ENCODE measurements at regions not wholly inside any gene's neighbourhood (a gene's known extent, or its start where the extent isn't known, plus 50 kb on each side); places are given as distances from the start of the nearest gene placed in this dataset.

- TF ChIP-seq POLR2A (IDR thresholded peaks at IDR 0.05; ENCODE audit: low read length) (no peak), GATA1 (IDR thresholded peaks at IDR 0.05; ENCODE audit: low read depth, low read length) (no peak)
Measured at GRCh38 chr12:85588221-85588620, 248.0 kb downstream of the RASSF9 start.
